GM18507 (cell line): ENCODE measurements at regions not wholly inside any gene's neighbourhood (a gene's known extent, or its start where the extent isn't known, plus 50 kb on each side); places are given as distances from the start of the nearest gene placed in this dataset.

Experiments
- DNase-seq: peaks from one replicate; pipeline ENCODE4 v3.0.0; 2011; ENCODE audit warnings: low read depth; ENCODE audit not compliant: insufficient read length; ENCODE audit errors: extremely low spot score
- FAIRE-seq: peaks from 2 replicates; lab custom pipeline; 2011; peaks lifted over from hg19 to GRCh38; lab: Jason Lieb, UNC

GRCh38 chr13:105928901-105929300, 606.6 kb downstream of the EFNB2 start:
- no peak for FAIRE-seq
- DNase-seq, result no peak

GRCh38 chr13:105928048-105928447, 607.4 kb downstream of the EFNB2 start:
- no peak for DNase-seq
- FAIRE-seq, result no peak

GRCh38 chr13:105925496-105925895, 610.0 kb downstream of the EFNB2 start:
- no peak for FAIRE-seq
- DNase-seq, result no peak

GRCh38 chr13:105921711-105922110, 613.8 kb downstream of the EFNB2 start:
- FAIRE-seq (no peak), DNase-seq (no peak)

GRCh38 chr13:105920370-105920769, 615.1 kb downstream of the EFNB2 start:
- FAIRE-seq, result no peak

GRCh38 chr13:105918842-105919741, 616.4 kb downstream of the EFNB2 start:
- FAIRE-seq (no peak), DNase-seq (no peak)

More at GRCh38 chr13:105920370-105920769, 615.1 kb downstream of the EFNB2 start:
- no peak for DNase-seq

- FAIRE-seq (no peak), DNase-seq (no peak)
These were observed 620.2 kb downstream of the EFNB2 start for GRCh38 chr13:105915146-105915850.

- DNase-seq (no peak), FAIRE-seq (no peak)
These were observed 621.0 kb downstream of the EFNB2 start for GRCh38 chr13:105914291-105915036.

- FAIRE-seq, result no peak
These were observed 626.9 kb downstream of the EFNB2 start for GRCh38 chr13:105908586-105908985.

GRCh38 chr13:105907319-105908019, 628.0 kb downstream of the EFNB2 start:
- FAIRE-seq (no peak), DNase-seq (no peak)

More at GRCh38 chr13:105908586-105908985, 626.9 kb downstream of the EFNB2 start:
- no peak for DNase-seq

GRCh38 chr13:105906746-105907145, 628.7 kb downstream of the EFNB2 start:
- DNase-seq, result no peak
- FAIRE-seq, result no peak

GRCh38 chr13:105904034-105904742, 631.3 kb downstream of the EFNB2 start:
- DNase-seq (no peak), FAIRE-seq (no peak)

- FAIRE-seq, result no peak
- DNase-seq, result no peak
These were observed 633.1 kb downstream of the EFNB2 start for GRCh38 chr13:105902396-105902795.

- DNase-seq (no peak), FAIRE-seq (no peak)
These were observed 637.9 kb downstream of the EFNB2 start for GRCh38 chr13:105897575-105897974.

- DNase-seq (no peak), FAIRE-seq (no peak)
These were observed 640.8 kb downstream of the EFNB2 start for GRCh38 chr13:105894697-105895096.

- FAIRE-seq (no peak), DNase-seq (no peak)
These were observed 645.0 kb downstream of the EFNB2 start for GRCh38 chr13:105890509-105890908.

GRCh38 chr13:105878119-105878700, 657.3 kb downstream of the EFNB2 start:
- FAIRE-seq, result no peak
- no peak for DNase-seq

- DNase-seq (no peak), FAIRE-seq (no peak)
These were observed 660.6 kb downstream of the EFNB2 start for GRCh38 chr13:105874814-105875213.
